A549 (cell line): ENCODE measurements at regions not wholly inside any gene's neighbourhood (a gene's known extent, or its start where the extent isn't known, plus 50 kb on each side); places are given as distances from the start of the nearest gene placed in this dataset.

ENCODE experiments used
- CTCF ChIP-seq: fragments of >200 bp; sonication (Bioruptor Twin); formaldehyde crosslinking; IDR thresholded peaks from 3 replicates; pipeline ENCODE4 v1.5.1; 2016
- SMC3 ChIP-seq: fragments of >200 bp; sonication (Bioruptor Twin); formaldehyde crosslinking; IDR thresholded peaks from 3 replicates; pipeline ENCODE4 v1.6.1; 2018; ENCODE audit warnings: inconsistent platforms

- TF ChIP-seq CTCF (no peak), SMC3 (no peak)
Measured at GRCh38 chr18:73835039-73835438, 312.6 kb downstream of the FBXO15 start.
